Right renal cortex interstitium (tissue), 3 donors: ENCODE measurements at regions not wholly inside any gene's neighbourhood (a gene's known extent, or its start where the extent isn't known, plus 50 kb on each side); places are given as distances from the start of the nearest gene placed in this dataset.
"Not testable (repeated sequence)": the region's sequence is repeated elsewhere in the genome, so short reads cannot be mapped to it uniquely, and the experiment has no call there.

Experiments
- DNase-seq, 3 donors: peaks; one replicate each; pipeline ENCODE4 v3.0.0-alpha.2; 2013; ENCODE audit warnings: low read depth in 3 of 3, low spot score in 2 of 3

DNA sequence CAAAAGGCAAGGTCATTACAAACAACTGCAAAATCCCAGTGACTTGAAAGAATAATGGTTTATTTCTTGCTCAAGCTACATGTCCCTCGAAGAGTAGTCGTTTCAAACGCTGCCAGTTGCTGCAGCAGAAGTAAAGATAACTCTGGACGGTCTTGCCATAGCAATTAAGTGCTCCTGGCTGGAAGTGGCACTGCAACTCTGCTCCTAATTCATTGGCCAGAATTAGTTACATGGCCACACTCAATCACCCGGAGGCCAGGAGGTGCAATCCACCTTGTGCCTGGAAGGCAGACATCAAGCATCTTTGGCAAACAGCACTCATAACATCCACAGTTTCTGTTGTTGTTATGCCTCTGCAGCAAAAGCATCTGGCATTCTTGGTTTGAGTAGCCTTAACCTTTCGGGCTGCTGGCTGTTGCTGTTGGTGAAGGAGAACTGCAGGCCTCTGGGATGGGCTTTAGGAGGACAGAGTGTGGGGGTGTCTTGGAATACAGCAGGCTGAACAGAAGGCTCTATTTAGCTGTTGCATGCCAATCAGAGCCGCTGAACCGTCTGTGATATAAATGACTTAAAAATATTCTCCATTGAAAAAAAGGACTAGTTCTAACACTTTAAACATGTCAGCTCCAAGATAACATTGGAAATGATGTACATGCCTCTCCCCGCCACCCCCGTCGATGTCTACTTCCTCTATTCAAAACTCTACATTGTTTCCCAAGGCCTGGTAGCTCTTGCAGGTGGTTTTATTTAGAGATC, 123.5 kb upstream of the DYRK2 start:
- no peak for DNase-seq

- DNase-seq = no peak
Observed at GRCh38 chr12:67525617-67525884, 123.0 kb upstream of the DYRK2 start.

GRCh38 chr12:67526129-67526528, 122.4 kb upstream of the DYRK2 start:
- no peak for DNase-seq

GRCh38 chr12:67531051-67531450, 117.5 kb upstream of the DYRK2 start:
- no peak for DNase-seq

DNA sequence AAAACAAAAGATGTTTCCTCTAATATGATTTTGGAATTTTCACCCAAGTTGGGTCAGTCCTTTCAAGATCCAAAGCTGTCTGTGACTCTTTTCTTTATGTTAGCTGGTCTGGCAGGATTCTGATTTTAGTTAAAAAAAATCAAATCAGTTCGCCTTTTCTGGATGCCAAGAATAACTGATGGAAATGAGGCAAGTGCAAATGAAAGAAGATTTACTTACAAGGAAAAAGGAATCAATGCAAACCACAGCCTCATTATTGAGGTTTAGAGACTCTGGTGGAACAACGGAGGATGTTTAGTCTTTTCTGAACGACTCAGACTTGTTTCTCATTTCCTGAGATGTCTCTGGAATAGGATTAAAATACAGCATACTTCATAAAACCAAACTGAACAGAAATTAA, 117.0 kb upstream of the DYRK2 start:
- DNase-seq = no peak

GRCh38 chr12:67533159-67533558, 115.4 kb upstream of the DYRK2 start:
- DNase-seq = no peak

DNA sequence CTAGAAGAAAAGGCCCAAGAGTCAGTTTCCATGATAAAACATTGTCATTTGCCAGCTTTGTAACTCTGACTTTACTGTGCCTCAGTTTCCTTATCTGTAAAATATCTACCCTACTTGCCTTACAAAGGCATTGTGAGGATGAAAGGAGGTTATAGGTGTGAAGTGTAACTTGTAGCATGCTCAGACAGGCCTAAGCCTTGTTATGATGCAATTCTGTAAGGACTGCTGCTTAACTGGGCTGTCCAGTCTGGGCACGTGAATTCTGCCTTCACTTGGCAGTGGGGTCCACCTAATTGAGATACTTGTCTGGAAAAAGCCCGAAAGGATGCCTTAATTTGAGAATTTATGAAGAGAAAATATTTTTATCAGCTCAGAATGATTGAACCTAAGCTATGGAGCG, 114.5 kb upstream of the DYRK2 start:
- DNase-seq = no peak

DNA sequence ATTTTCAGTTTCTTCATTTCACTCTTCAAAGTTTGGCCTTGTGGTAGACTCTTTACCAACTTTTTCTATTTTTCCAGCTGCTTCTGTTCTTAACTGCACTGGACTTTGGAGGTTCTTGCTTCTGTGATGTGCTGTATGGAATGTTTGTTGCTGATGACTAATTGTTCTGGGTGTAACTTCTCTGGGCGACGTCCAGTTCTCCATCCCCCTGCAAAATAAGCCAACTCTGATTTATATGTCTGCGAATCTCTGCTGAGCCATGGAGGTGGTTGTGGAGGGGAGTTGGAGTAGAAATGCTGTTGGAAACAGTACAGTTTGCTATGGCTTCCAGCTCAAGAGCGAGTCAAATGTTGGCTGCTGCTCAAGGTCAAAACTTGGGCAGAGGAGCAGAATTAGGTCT, 113.9 kb upstream of the DYRK2 start:
- DNase-seq = no peak

DNA sequence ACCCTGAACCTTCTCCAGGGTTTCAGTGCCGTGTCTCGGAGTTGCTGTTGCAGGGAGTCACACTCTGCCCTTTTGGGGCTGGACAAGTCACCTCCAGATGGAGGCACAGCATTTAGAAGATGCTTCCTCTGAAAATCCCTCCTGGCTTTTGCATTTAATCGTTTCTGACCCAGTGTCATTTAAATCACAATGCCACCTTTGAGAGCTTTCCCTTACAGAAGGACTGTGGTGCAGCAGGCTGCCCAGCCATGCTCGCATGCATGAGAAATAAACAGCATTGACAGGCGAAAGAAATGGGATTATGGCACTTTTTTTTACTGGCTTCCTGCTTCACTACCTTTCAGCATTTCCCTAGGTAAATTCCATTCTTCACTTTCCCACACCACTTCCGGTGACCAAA, 113.4 kb upstream of the DYRK2 start:
- DNase-seq = no peak

- no peak for DNase-seq
Observed at GRCh38 chr12:67535971-67536370, 112.6 kb upstream of the DYRK2 start.

DNA sequence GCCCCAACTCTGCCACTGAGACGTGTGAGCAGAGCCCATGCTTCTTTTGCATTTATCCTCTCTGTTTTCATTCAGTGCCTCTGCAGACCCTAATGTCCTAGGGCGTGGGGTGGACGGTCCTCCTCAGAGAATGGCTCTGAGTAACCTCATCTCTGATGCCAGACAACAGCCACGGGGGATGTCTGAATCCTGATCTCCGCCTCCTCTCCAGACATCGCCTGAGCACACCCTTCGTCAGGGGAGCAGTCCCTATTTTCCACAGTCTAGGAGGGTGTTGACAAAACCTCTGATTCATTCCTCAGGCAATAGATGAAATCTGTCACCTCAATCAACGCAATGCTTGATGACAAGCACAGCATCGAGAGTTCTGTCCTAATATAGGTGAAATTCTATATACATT, 109.2 kb upstream of the DYRK2 start:
- no peak for DNase-seq

DNA sequence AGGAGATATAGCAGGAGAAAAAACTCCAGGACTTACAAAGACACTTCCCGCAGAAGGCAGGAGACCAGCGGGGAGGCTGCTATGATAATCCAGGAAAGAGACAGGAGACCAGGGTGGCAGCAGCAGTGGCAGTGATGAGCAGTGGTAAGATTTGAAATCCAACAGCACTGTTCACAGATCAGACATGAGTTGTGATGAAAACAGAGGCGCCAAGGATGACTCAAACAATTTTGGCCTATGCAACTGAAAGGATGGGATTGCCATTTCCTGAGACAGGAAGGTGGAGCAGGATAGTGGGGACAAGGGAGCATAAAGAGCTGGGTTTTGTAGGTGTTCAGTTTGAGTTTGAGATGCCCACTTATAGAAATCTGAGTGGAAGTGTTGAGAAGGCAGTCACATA, 108.6 kb upstream of the DYRK2 start:
- no peak for DNase-seq

DNA sequence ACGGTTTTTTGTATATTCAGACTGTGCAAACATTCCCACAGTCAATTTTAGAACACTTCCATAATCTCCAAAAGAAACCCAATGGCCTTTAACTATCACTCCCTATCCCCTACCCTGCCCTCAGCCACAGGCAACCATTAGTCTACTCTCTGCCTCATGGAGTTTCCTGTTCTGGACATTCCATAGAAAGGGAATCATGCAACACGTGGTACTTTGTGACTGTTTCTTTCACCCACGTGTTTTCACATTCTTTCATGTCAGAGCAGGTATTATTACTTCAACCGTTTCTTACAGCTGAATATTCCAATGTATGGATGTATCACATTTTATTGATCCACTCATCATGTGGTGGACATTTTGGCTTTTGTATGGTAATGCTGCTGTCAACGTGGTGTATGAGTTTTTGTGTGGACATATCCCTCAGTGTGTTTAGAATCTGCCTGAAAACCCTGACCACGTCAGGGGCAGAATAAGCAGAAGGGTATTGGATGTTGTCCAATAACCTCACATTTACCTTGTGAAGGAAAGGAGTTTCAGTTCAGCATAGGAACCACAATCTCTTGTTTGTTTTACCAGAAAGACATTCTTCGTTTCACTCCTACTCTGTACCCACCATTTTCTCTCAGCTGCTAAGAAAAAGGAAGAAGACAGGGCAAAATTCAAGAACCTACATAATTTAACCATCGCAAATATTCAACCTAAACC, 107.5 kb upstream of the DYRK2 start:
- DNase-seq = no peak

GRCh38 chr12:67541625-67541991, 106.9 kb upstream of the DYRK2 start:
- DNase-seq = peak in 1 of 3 donors; percentile 15

GRCh38 chr12:67543021-67543770, 105.3 kb upstream of the DYRK2 start:
- no peak for DNase-seq

GRCh38 chr12:67545298-67545697, 103.2 kb upstream of the DYRK2 start:
- no peak for DNase-seq

- no peak for DNase-seq
Observed at GRCh38 chr12:67546746-67547145, 101.8 kb upstream of the DYRK2 start.

DNA sequence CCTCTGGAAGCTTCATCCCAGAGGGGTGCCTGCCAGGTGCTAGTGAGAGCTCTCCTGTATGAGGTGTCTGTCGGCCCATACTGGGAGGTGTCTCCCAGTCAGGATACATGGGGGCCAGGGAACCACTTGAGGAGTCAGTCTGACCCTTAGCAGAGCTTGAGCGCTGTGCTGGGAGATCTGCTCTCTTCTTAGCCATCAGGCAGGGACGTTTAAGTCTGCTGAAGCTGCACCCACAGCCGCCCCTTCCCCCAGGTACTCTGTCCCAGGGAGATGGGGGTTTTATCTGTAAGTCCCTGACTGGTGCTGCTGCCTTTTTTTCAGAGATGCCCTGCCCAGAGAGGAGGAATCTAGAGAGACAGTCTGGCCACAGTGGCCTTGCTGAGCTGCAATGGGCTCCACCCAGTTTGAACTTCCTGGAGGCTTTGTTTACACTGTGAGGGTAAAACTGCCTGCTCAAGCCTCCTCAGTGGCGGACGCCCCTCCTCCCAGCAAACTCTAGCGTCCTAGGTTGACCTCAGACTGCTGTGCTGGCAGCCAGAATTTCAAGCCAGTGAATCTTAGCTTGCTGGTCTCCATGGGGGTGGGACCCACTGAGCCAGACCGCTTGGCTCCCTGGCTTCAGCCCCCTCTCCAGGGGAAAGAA, 93.3 kb upstream of the DYRK2 start:
- not testable (repeated sequence) for DNase-seq

GRCh38 chr12:67558775-67559174, 89.8 kb upstream of the DYRK2 start:
- no peak for DNase-seq

GRCh38 chr12:67559751-67560150, 88.8 kb upstream of the DYRK2 start:
- DNase-seq = no peak

GRCh38 chr12:67562513-67563287, 85.8 kb upstream of the DYRK2 start:
- DNase-seq = no peak
